ENCODE measurements at regions not wholly inside any gene's neighbourhood (a gene's known extent, or its start where the extent isn't known, plus 50 kb on each side); places are given as distances from the start of the nearest gene placed in this dataset.

DNA sequence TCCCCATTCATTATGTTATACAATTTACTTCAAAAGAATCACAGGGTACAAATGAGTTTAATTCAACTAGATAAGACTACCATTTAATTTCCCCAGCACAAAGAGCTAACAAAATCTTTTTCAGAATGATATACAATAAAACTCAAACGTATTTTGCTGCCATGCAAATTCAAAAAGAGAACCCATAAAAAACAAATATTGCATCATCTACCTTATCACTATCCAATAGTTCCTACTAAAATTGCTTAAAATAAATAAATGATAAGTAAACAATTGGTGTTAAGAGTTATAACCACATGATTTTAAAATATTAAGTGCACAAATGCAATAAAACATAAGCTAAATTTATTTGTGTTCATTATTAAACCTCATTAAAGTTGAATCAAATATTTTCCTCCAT, 919.4 kb downstream of the SLITRK5 start:
- TF ChIP-seq, protein P1, sequence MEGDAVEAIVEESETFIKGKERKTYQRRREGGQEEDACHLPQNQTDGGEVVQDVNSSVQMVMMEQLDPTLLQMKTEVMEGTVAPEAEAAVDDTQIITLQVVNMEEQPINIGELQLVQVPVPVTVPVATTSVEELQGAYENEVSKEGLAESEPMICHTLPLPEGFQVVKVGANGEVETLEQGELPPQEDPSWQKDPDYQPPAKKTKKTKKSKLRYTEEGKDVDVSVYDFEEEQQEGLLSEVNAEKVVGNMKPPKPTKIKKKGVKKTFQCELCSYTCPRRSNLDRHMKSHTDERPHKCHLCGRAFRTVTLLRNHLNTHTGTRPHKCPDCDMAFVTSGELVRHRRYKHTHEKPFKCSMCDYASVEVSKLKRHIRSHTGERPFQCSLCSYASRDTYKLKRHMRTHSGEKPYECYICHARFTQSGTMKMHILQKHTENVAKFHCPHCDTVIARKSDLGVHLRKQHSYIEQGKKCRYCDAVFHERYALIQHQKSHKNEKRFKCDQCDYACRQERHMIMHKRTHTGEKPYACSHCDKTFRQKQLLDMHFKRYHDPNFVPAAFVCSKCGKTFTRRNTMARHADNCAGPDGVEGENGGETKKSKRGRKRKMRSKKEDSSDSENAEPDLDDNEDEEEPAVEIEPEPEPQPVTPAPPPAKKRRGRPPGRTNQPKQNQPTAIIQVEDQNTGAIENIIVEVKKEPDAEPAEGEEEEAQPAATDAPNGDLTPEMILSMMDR (IDR thresholded peaks at IDR 0.05), result no peak
- TF ChIP-seq POLR2AphosphoS5 (IDR thresholded peaks at IDR 0.05) (no peak), EP300 (IDR thresholded peaks at IDR 0.05) (no peak)

All from gastroesophageal sphincter (tissue), 3 donors.